Panc1 (cell line): ENCODE measurements at regions not wholly inside any gene's neighbourhood (a gene's known extent, or its start where the extent isn't known, plus 50 kb on each side); places are given as distances from the start of the nearest gene placed in this dataset.

Source experiments
- CTCF ChIP-seq: fragments of 450-650 bp; IDR thresholded peaks from 2 replicates; pipeline ENCODE4 v1.5.1; 2017; ENCODE audit warnings: mild to moderate bottlenecking
- POLR2AphosphoS5 ChIP-seq: IDR thresholded peaks from 2 replicates; pipeline ENCODE4 v1.6.1; 2012; ENCODE audit warnings: mild to moderate bottlenecking, low read depth, low read length, moderate library complexity
- SIN3A ChIP-seq: IDR thresholded peaks from 2 replicates; pipeline ENCODE4 v1.6.1; 2012; ENCODE audit warnings: low read depth, mild to moderate bottlenecking, low read length, moderate library complexity, borderline replicate concordance; ENCODE audit not compliant: insufficient read depth
- TCF7L2 ChIP-seq: IDR thresholded peaks from 2 replicates; pipeline ENCODE4 v1.6.1; 2011; ENCODE audit warnings: mild to moderate bottlenecking, low read depth, low read length, inconsistent platforms
- TF ChIP-seq, protein P1 (sequence below), 2 experiments: IDR thresholded peaks; 2 replicates each; pipeline ENCODE4 v1.6.1; 2011 to 2012; ENCODE audit warnings: low read depth in 2 of 2, control low read depth in 1 of 2, low read length in 1 of 2, mild to moderate bottlenecking in 1 of 2, moderate library complexity in 1 of 2; ENCODE audit not compliant: insufficient read depth in 1 of 2

- TF ChIP-seq CTCF (peak; percentile 2; the same call in 1 of the 2 replicates), TCF7L2 (no peak), POLR2AphosphoS5 (no peak), SIN3A (no peak)
- TF ChIP-seq, protein P1, sequence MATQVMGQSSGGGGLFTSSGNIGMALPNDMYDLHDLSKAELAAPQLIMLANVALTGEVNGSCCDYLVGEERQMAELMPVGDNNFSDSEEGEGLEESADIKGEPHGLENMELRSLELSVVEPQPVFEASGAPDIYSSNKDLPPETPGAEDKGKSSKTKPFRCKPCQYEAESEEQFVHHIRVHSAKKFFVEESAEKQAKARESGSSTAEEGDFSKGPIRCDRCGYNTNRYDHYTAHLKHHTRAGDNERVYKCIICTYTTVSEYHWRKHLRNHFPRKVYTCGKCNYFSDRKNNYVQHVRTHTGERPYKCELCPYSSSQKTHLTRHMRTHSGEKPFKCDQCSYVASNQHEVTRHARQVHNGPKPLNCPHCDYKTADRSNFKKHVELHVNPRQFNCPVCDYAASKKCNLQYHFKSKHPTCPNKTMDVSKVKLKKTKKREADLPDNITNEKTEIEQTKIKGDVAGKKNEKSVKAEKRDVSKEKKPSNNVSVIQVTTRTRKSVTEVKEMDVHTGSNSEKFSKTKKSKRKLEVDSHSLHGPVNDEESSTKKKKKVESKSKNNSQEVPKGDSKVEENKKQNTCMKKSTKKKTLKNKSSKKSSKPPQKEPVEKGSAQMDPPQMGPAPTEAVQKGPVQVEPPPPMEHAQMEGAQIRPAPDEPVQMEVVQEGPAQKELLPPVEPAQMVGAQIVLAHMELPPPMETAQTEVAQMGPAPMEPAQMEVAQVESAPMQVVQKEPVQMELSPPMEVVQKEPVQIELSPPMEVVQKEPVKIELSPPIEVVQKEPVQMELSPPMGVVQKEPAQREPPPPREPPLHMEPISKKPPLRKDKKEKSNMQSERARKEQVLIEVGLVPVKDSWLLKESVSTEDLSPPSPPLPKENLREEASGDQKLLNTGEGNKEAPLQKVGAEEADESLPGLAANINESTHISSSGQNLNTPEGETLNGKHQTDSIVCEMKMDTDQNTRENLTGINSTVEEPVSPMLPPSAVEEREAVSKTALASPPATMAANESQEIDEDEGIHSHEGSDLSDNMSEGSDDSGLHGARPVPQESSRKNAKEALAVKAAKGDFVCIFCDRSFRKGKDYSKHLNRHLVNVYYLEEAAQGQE (IDR thresholded peaks at IDR 0.05; ENCODE audit: insufficient read depth in 1 of 2, low read depth in 2 of 2, low read length in 1 of 2), result no peak
Observed at GRCh38 chr12:127133675-127134335, 1133.2 kb upstream of the TMEM132C start.
